ENCODE measurements at regions not wholly inside any gene's neighbourhood (a gene's known extent, or its start where the extent isn't known, plus 50 kb on each side); places are given as distances from the start of the nearest gene placed in this dataset.

DNA sequence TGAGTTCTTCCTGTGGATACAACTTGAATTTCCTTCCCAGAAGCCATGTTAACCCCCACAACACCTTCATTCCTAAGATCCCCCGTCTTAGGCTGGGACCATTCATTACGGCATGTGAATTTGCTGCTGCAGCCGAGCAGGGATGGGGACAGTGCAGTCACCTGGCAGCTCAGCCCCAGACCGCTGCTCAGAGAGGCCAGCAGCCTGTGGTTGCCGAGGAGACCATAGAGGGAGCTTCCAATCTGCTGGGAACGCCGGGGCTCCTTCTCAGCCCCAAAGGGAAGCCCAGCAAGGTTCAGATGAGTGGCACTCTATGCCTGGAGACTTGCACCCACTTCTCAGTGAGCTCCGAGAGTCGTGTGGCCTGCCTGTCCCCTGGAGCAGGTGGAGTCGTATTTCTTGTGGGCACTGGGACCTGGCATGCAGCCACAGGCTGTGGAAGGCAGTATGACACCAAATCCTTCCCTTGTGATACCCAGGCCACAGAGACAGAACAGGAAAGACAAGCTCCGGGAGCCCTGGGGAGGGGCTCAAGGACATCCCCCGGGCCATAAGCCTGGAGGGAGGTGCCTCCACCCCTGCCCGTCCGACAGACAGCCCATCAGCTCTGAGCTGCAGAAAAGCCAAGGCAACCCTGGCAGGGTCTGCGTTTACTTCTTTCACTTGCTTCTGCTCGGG, 167.3 kb downstream of the FAM43A start:
- H3K27me3 ChIP-seq, result no peaks in the 10 kb centered on the region
- DNase-seq, result peak; percentile 13 to 38
- 51 to 53% methylated on average over 10 to 16 of the region's 16 CpGs for WGBS, 2 donors
- H3K4me3 ChIP-seq (replicated peaks in 1 of 3), result no peak overlapping the region
- H3K9me3 ChIP-seq, result no peaks in the 10 kb centered on the region
- H3K27ac ChIP-seq, result no peak overlapping the region
- no peaks in the 10 kb centered on the region for H3K4me1 ChIP-seq
- intact Hi-C loops (cut with DNase I), result no loop called here
- H3K36me3 ChIP-seq, result no peaks in the 10 kb centered on the region
- TF ChIP-seq, protein P1, sequence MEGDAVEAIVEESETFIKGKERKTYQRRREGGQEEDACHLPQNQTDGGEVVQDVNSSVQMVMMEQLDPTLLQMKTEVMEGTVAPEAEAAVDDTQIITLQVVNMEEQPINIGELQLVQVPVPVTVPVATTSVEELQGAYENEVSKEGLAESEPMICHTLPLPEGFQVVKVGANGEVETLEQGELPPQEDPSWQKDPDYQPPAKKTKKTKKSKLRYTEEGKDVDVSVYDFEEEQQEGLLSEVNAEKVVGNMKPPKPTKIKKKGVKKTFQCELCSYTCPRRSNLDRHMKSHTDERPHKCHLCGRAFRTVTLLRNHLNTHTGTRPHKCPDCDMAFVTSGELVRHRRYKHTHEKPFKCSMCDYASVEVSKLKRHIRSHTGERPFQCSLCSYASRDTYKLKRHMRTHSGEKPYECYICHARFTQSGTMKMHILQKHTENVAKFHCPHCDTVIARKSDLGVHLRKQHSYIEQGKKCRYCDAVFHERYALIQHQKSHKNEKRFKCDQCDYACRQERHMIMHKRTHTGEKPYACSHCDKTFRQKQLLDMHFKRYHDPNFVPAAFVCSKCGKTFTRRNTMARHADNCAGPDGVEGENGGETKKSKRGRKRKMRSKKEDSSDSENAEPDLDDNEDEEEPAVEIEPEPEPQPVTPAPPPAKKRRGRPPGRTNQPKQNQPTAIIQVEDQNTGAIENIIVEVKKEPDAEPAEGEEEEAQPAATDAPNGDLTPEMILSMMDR (IDR thresholded peaks at IDR 0.05), result no peak
- TF ChIP-seq POLR2A (IDR thresholded peaks at IDR 0.05), result no peak

DNA sequence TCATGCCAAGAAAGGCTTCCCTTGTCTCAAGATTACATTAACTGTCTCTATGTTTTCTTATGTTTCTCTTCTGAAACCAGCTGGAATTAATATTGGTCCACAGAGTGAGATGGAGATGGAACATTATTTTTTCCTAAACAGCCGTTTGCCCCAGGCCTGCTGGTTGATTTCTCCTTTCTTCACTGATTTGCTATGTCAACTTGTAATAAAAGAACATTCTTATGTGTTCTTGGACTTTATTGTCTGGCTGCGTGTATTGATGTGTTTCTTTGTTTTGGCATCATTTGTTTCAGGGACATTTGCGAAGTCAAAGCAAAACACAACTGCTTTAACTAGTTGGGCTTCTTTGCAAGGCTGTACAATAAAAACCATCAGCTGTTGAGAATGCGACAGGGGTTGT, 168.5 kb downstream of the FAM43A start:
- TF ChIP-seq, protein P1 (IDR thresholded peaks at IDR 0.05), result no peak
- TF ChIP-seq POLR2A (IDR thresholded peaks at IDR 0.05), result no peak
- no peak overlapping the region for H3K4me3 ChIP-seq (replicated peaks in 1 of 3)
- H3K36me3 ChIP-seq, result no peaks in the 10 kb centered on the region
- intact Hi-C loops (cut with DNase I), result no loop called here
- no peak for DNase-seq
- H3K27me3 ChIP-seq, result no peaks in the 10 kb centered on the region
- no peak overlapping the region for H3K27ac ChIP-seq
- H3K4me1 ChIP-seq, result no peaks in the 10 kb centered on the region
- WGBS, 2 donors, result 59 to 62% methylated on average over 4 of the region's 4 CpGs
- no peaks in the 10 kb centered on the region for H3K9me3 ChIP-seq

- Histone ChIP-seq H3K4me1 (no peaks in the 10 kb centered on the region), H3K27ac (no peak overlapping the region), H3K36me3 (no peaks in the 10 kb centered on the region), H3K27me3 (no peaks in the 10 kb centered on the region), H3K9me3 (no peaks in the 10 kb centered on the region), H3K4me3 (replicated peaks in 1 of 3) (no peak overlapping the region)
- intact Hi-C loops (cut with DNase I), result no loop called here
- WGBS, 2 donors, result 82 to 87% methylated on average over 9 of the region's 9 CpGs
- no peak for DNase-seq
- TF ChIP-seq, protein P1 (IDR thresholded peaks at IDR 0.05), result no peak
- no peak for TF ChIP-seq POLR2A (IDR thresholded peaks at IDR 0.05)
Measured at GRCh38 chr3:194854659-194855390, 169.1 kb downstream of the FAM43A start.

- intact Hi-C loops (cut with DNase I), result no loop called here
- H3K4me3 ChIP-seq (replicated peaks in 1 of 3), result no peak overlapping the region
- no peaks in the 10 kb centered on the region for H3K4me1 ChIP-seq
- no peak overlapping the region for H3K27ac ChIP-seq
- no peaks in the 10 kb centered on the region for H3K36me3 ChIP-seq
- no peaks in the 10 kb centered on the region for H3K9me3 ChIP-seq
- H3K27me3 ChIP-seq, result no peaks in the 10 kb centered on the region
- no peak for TF ChIP-seq POLR2A (IDR thresholded peaks at IDR 0.05)
- TF ChIP-seq, protein P1 (IDR thresholded peaks at IDR 0.05), result no peak
- 80 to 90% methylated on average over 6 to 7 of the region's 7 CpGs for WGBS, 2 donors
- no peak for DNase-seq
Measured at GRCh38 chr3:194856296-194856695, 170.6 kb downstream of the FAM43A start.

GRCh38 chr3:194857469-194858113, 171.9 kb downstream of the FAM43A start:
- intact Hi-C loops (cut with DNase I), result no loop called here
- Histone ChIP-seq H3K36me3 (no peaks in the 10 kb centered on the region), H3K4me3 (replicated peaks in 1 of 3) (no peak overlapping the region), H3K27ac (no peak overlapping the region), H3K4me1 (no peaks in the 10 kb centered on the region), H3K27me3 (no peaks in the 10 kb centered on the region), H3K9me3 (no peaks in the 10 kb centered on the region)
- DNase-seq, result no peak
- 90 to 92% methylated on average over 9 of the region's 9 CpGs for WGBS, 2 donors
- TF ChIP-seq, protein P1 (IDR thresholded peaks at IDR 0.05), result no peak
- TF ChIP-seq POLR2A (IDR thresholded peaks at IDR 0.05), result no peak

All from thyroid gland (tissue), 4 donors.